GM19438 (cell line): ENCODE measurements at regions not wholly inside any gene's neighbourhood (a gene's known extent, or its start where the extent isn't known, plus 50 kb on each side); places are given as distances from the start of the nearest gene placed in this dataset.
A peak's percentile ranks its signal among the peaks of the same experiment; 100 is the strongest.
"Not testable (repeated sequence)": the region's sequence is repeated elsewhere in the genome, so short reads cannot be mapped to it uniquely, and the experiment has no call there.

ENCODE experiments used
- ATAC-seq: cut with Tn5 transposase; IDR thresholded peaks from one replicate; pipeline ENCODE4 v1.9.1; 2021; ENCODE audit warnings: low read depth; ENCODE audit not compliant: unreplicated experiment

GRCh38 chrX:3902222-3902621 lies 188.8 kb upstream of the PRKX start:
- ATAC-seq: not testable (repeated sequence)

GRCh38 chrX:3896755-3897154 lies 183.3 kb upstream of the PRKX start:
- ATAC-seq: not testable (repeated sequence)

GRCh38 chrX:3882553-3882920 lies 169.1 kb upstream of the PRKX start:
- not testable (repeated sequence) for ATAC-seq

GRCh38 chrX:3881898-3882552 lies 168.6 kb upstream of the PRKX start:
- peak; percentile 94 for ATAC-seq

GRCh38 chrX:3881255-3881895 lies 167.9 kb upstream of the PRKX start:
- ATAC-seq: peak; percentile 48

- not testable (repeated sequence) for ATAC-seq
Measured at GRCh38 chrX:3876393-3876792, 162.9 kb upstream of the PRKX start.

- not testable (repeated sequence) for ATAC-seq
Measured at GRCh38 chrX:3875638-3876037, 162.2 kb upstream of the PRKX start.

GRCh38 chrX:3872226-3872879 lies 158.9 kb upstream of the PRKX start:
- not testable (repeated sequence) for ATAC-seq

- ATAC-seq: not testable (repeated sequence)
Measured at GRCh38 chrX:3867067-3867831, 153.8 kb upstream of the PRKX start.

GRCh38 chrX:3858332-3858731 lies 144.9 kb upstream of the PRKX start:
- not testable (repeated sequence) for ATAC-seq

GRCh38 chrX:3843522-3844145 lies 130.2 kb upstream of the PRKX start:
- ATAC-seq: peak; percentile 91

GRCh38 chrX:3842822-3843521 lies 129.5 kb upstream of the PRKX start:
- peak; percentile 70 for ATAC-seq

- ATAC-seq: not testable (repeated sequence)
Measured at GRCh38 chrX:3838754-3839153, 125.3 kb upstream of the PRKX start.

GRCh38 chrX:3837958-3838643 lies 124.7 kb upstream of the PRKX start:
- not testable (repeated sequence) for ATAC-seq

- ATAC-seq: not testable (repeated sequence)
Measured at GRCh38 chrX:3837211-3837610, 123.8 kb upstream of the PRKX start.

- not testable (repeated sequence) for ATAC-seq
Measured at GRCh38 chrX:3833761-3834542, 120.5 kb upstream of the PRKX start.

- not testable (repeated sequence) for ATAC-seq
Measured at GRCh38 chrX:3830020-3830419, 116.6 kb upstream of the PRKX start.

GRCh38 chrX:3829041-3829531 lies 115.6 kb upstream of the PRKX start:
- ATAC-seq: not testable (repeated sequence)
